GM21576 (cell line): ENCODE measurements at regions not wholly inside any gene's neighbourhood (a gene's known extent, or its start where the extent isn't known, plus 50 kb on each side); places are given as distances from the start of the nearest gene placed in this dataset.

ENCODE experiments used
- ATAC-seq: cut with Tn5 transposase; IDR thresholded peaks from one replicate; pipeline ENCODE4 v1.9.1; 2021; ENCODE audit warnings: mild to moderate bottlenecking, moderate library complexity; ENCODE audit not compliant: unreplicated experiment

- ATAC-seq = no peak
Observed at GRCh38 chr9:108681851-108682590, 173.8 kb downstream of the ACTL7B start.

GRCh38 chr9:108680946-108681345 lies 174.8 kb downstream of the ACTL7B start:
- ATAC-seq = no peak

GRCh38 chr9:108677776-108678175 lies 178.0 kb downstream of the ACTL7B start:
- ATAC-seq = no peak

GRCh38 chr9:108676355-108676754 lies 179.4 kb downstream of the ACTL7B start:
- no peak for ATAC-seq

GRCh38 chr9:108675708-108676107 lies 180.1 kb downstream of the ACTL7B start:
- ATAC-seq = no peak

- ATAC-seq = no peak
Observed at GRCh38 chr9:108674766-108675530, 180.8 kb downstream of the ACTL7B start.

GRCh38 chr9:108673386-108673785 lies 182.4 kb downstream of the ACTL7B start:
- ATAC-seq = no peak

GRCh38 chr9:108672475-108673190 lies 183.2 kb downstream of the ACTL7B start:
- no peak for ATAC-seq

- no peak for ATAC-seq
Observed at GRCh38 chr9:108671794-108672193, 184.0 kb downstream of the ACTL7B start.

- ATAC-seq = no peak
Observed at GRCh38 chr9:108671176-108671575, 184.6 kb downstream of the ACTL7B start.

- ATAC-seq = no peak
Observed at GRCh38 chr9:108668938-108669335, 186.8 kb downstream of the ACTL7B start.

GRCh38 chr9:108668191-108668937 lies 187.4 kb downstream of the ACTL7B start:
- no peak for ATAC-seq

- ATAC-seq = no peak
Observed at GRCh38 chr9:108666240-108666784, 189.5 kb downstream of the ACTL7B start.

GRCh38 chr9:108665521-108666239 lies 190.1 kb downstream of the ACTL7B start:
- no peak for ATAC-seq

- no peak for ATAC-seq
Observed at GRCh38 chr9:108664309-108665255, 191.2 kb downstream of the ACTL7B start.

- no peak for ATAC-seq
Observed at GRCh38 chr9:108663422-108663821, 192.4 kb downstream of the ACTL7B start.

GRCh38 chr9:108662956-108663355 lies 192.8 kb downstream of the ACTL7B start:
- ATAC-seq = no peak

- no peak for ATAC-seq
Observed at GRCh38 chr9:108662091-108662875, 193.5 kb downstream of the ACTL7B start.
